SK-MEL-5 (cell line): ENCODE measurements at regions not wholly inside any gene's neighbourhood (a gene's known extent, or its start where the extent isn't known, plus 50 kb on each side); places are given as distances from the start of the nearest gene placed in this dataset.
"Not testable (repeated sequence)": the region's sequence is repeated elsewhere in the genome, so short reads cannot be mapped to it uniquely, and the experiment has no call there.

Experiments used
- DNase-seq: peaks from one replicate; pipeline ENCODE4 v3.0.0-alpha.2; 2016; ENCODE audit warnings: low read depth, low spot score
- in situ Hi-C: cut with HindIII; loops from 2 replicates; pipeline ENCODE4 v1.10.0; 2016; ENCODE audit warnings: low sequenced_read_pairs, high pct_unique_total_duplicates, low pct_unique_long_range_greater_than_20kb

- in situ Hi-C loops = no loop called here
- no peak for DNase-seq
Measured at GRCh38 chr3:82236257-82236656, 474.8 kb upstream of the GBE1 start.

DNA sequence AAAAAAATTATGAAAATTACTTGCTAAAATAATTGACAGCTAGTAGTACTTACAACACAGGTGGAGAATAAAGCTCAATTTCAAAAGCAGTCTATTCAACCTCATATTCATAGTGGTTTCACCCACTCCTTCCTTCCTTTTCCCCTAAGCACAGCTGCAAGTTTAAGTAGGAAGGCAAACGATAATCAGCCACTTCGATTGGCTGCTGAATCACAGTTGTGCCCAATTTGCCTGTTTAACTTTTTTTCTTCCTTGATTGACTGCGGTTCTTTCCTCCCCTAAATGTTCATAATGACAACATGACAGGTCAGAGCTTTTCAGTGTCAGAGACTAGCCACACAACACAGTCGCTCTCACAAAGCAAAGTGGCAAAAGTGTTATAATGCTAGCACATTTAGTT, 468.0 kb upstream of the GBE1 start:
- no peak for DNase-seq
- in situ Hi-C loops = no loop called here

DNA sequence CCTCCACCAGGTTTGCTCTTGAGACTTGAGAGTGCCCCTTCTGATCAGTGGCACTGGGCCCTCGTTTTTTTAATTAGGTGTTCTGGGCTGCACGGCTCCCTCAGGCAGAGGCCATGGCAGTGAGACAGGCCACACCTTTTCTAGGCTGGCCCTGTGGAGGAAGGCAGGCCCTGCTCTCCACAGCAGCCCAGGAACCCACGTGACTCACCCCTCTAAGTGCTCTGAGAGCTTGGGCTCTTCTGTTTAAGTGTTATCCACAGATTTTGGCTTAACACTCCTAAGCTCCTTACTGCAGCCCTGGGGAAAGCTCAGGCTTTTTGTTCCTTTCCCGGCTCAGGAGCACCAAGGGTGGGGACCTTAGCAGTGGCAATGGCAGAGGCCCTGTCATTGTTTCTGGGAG, 463.2 kb upstream of the GBE1 start:
- DNase-seq = no peak
- in situ Hi-C loops = no loop called here

DNA sequence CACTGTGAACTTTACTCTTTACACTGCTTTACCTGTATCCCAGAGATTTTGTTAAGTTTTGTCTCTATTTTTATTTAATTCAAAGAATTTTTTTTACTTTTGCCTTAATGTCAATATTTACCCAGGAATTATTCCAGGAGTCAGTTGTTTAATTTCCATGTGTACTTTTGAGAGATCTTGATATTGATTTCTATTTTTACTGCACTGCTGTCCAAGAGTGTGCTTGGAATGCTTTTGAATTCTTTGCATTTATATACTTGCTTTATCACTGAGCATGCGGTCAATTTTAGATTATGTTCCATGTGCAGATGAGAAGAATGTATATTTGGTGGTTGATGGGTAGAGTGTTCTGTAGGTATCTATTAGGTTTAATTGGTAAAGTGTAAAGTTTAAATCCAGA, 461.0 kb upstream of the GBE1 start:
- no peak for DNase-seq
- in situ Hi-C loops = no loop called here

DNA sequence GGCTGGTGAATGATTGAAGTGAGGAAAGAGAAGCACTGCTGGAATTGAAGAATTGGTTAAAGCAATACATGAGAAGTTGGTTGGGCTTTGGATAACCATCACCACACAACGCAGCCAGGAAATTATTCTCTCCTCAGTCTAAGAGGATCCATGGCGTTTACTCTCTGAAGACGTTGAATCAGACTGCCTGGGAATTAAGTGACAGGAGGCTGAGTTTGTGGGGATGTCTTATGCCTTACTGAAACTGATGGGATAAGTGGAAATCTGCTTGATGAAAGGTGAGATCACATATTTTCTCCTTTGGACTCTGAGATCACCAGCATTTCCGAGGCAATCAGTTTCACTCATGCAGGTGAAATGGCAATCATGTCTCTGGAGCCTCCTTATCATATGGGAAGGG, 456.1 kb upstream of the GBE1 start:
- in situ Hi-C loops = no loop called here
- DNase-seq = no peak

DNA sequence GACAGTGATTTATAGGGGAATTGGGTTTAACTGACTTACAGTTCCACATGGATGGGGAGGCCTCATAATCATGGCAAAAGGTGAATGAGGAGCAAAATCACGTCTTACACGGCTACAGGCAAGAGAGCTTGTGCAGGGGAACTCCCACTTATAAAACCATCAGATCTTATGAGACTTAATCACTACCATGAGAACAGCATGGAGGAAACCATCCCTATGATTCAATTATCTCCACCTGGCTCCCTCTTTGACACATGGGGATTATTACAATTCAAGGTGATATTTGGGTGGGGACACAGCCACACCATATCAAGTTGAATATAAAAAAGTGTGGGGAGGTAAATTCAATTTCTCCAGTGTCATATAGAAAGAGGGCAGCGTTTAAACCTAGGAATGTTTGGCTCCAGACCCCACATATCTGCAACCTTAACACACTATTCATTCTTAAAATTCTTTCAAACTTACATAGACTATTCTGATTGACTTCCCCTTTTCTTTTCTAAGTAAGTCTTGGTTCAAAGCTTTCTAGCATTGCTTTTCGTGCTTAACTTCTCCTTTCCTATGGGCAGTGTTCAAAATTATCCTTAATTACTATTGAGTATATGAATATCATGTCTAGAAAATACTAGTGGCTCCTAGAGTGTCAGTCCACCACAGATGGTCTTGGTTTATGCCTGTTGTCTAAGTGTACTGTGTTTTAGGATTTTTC, 446.7 kb upstream of the GBE1 start:
- DNase-seq = no peak
- in situ Hi-C loops = no loop called here

DNA sequence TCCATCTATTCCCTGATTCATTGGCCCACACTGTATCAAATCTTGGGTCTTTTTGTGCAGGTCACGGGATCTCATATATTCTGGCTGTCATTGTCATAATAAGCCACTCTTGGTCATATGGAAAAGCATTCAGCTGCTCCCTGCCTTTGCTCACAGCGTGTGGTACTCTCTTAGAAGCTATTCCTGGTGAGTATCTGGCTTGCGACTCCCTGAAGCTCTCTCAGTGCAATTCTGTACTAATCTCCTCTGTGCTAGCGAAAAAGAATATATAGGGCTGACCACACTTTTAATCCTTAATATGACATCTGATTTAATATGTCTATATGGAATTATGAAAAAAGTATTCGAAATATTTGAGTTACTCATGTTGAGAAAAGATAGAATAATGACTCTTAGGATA, 440.8 kb upstream of the GBE1 start:
- DNase-seq = no peak
- in situ Hi-C loops = no loop called here

- in situ Hi-C loops = no loop called here
- DNase-seq = no peak
Measured at GRCh38 chr3:82201316-82201715, 439.9 kb upstream of the GBE1 start.

DNA sequence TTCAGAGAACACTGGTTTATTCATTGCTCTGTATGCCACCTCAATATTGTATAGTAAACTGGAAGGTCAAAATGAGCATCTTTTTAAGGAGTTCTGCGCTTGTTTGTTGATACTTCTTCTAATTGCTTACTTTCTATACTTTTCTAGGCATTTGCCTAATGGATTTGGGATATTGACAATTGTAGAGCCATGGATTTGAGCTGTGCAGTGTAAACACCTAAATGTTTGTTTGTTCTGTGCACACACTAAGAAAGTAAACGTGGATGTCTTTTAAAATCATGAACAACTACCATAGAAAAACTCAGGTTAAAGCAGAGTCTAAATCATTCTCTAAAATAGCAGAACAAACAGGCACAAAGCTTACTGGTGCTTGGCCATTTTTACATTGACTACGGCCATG, 436.6 kb upstream of the GBE1 start:
- DNase-seq = no peak
- in situ Hi-C loops = no loop called here

- DNase-seq = no peak
- in situ Hi-C loops = no loop called here
Measured at GRCh38 chr3:82196645-82197044, 435.2 kb upstream of the GBE1 start.

GRCh38 chr3:82194870-82195269, 433.4 kb upstream of the GBE1 start:
- in situ Hi-C loops = no loop called here
- no peak for DNase-seq

DNA sequence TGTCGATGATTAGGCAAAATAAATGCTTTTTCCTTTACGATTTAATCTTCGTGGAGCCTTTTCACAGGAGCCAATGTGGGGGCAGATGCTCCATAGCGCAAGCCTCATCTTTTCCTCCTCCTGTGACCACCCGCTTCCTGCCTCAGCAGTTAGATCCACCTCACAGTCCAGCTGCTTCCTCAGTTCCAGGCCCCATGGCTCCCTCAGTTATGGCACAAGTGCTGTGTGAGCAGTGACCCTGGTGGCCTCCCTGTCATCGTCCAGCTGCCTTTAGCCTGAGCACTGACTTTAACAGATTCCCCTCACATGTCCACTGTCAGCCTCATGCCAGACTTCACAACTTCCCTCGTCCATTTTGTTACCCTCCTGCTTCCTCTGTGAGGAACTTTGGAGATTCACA, 424.6 kb upstream of the GBE1 start:
- in situ Hi-C loops = no loop called here
- no peak for DNase-seq

GRCh38 chr3:82179291-82179690, 417.8 kb upstream of the GBE1 start:
- in situ Hi-C loops = no loop called here
- DNase-seq = no peak

- in situ Hi-C loops = no loop called here
Measured at GRCh38 chr3:82178291-82178690, 416.8 kb upstream of the GBE1 start.

GRCh38 chr3:82177774-82178173, 416.3 kb upstream of the GBE1 start:
- no peak for DNase-seq
- in situ Hi-C loops = no loop called here

More at GRCh38 chr3:82178291-82178690, 416.8 kb upstream of the GBE1 start:
- DNase-seq = no peak

- in situ Hi-C loops = no loop called here
- no peak for DNase-seq
Measured at GRCh38 chr3:82165266-82165665, 403.8 kb upstream of the GBE1 start.

- peak; percentile 37 for DNase-seq
- in situ Hi-C loops = no loop called here
Measured at GRCh38 chr3:82163907-82164520, 402.6 kb upstream of the GBE1 start.

DNA sequence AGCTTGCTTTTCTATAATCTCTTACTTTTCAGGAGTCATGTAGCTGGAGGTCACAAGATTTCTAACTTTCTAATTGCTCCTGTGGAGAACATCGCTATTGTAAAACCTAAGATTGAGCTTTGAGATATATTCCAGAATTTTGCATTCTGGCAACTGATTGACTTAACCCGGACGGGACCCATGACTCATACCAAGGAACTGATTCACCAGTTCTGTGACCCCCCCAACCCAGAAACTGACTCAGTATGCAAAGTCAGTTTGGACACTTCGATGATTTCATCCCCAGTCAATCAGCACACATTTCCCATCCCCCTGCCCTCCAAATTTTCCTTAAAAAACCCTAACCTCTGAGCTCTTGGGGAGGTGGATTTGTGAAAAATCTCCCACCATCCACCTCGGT, 396.5 kb upstream of the GBE1 start:
- in situ Hi-C loops = no loop called here
- no peak for DNase-seq

DNA sequence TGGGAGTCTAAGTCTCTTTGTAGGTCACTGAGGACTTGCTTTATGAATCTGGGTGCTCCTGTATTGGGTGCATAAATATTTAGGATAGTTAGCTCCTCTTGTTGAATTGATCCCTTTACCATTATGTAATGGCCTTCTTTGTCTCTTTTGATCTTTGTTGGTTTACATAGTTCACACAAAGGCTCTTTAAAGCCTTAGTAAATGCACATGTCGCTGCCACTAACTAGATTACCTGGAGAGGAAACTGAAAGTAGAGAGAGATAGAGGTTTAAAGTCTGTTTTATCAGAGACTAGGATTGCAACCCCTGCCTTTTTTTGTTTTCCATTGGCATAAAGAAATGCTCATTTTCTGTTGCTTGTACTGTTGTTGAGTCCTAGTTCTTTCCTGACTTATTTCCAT, 392.4 kb upstream of the GBE1 start:
- in situ Hi-C loops, DNase-seq: not testable (repeated sequence)

GRCh38 chr3:82145742-82146141, 384.3 kb upstream of the GBE1 start:
- DNase-seq = no peak
- in situ Hi-C loops = no loop called here
